Right lobe of liver (tissue), 4 donors: ENCODE measurements at regions not wholly inside any gene's neighbourhood (a gene's known extent, or its start where the extent isn't known, plus 50 kb on each side); places are given as distances from the start of the nearest gene placed in this dataset.
A peak's percentile ranks its signal among the peaks of the same experiment; 100 is the strongest.

Source experiments
- POLR2A ChIP-seq: fragments of 450-650 bp; IDR thresholded peaks from one replicate; pipeline ENCODE4 v1.6.1; 2017; ENCODE audit warnings: antibody characterized with exemption, mild to moderate bottlenecking
- TF ChIP-seq, protein P1 (sequence below), 4 donors: fragments of 200-600 bp in 3 of 4; fragments of 450-650 bp in 1 of 4; IDR thresholded peaks; one replicate each; pipeline versions ENCODE4 v1.5.1 to v1.8.0; 2016 to 2022; ENCODE audit warnings: antibody characterized with exemption in 4 of 4, mild to moderate bottlenecking in 2 of 4
- donor health status: DM: no; HTN: no; CAD: no.
- donor health status: DM: no; HTN: no; CAD: no.
- donor health status: DM: no; HTN: yes; CAD: no.

DNA sequence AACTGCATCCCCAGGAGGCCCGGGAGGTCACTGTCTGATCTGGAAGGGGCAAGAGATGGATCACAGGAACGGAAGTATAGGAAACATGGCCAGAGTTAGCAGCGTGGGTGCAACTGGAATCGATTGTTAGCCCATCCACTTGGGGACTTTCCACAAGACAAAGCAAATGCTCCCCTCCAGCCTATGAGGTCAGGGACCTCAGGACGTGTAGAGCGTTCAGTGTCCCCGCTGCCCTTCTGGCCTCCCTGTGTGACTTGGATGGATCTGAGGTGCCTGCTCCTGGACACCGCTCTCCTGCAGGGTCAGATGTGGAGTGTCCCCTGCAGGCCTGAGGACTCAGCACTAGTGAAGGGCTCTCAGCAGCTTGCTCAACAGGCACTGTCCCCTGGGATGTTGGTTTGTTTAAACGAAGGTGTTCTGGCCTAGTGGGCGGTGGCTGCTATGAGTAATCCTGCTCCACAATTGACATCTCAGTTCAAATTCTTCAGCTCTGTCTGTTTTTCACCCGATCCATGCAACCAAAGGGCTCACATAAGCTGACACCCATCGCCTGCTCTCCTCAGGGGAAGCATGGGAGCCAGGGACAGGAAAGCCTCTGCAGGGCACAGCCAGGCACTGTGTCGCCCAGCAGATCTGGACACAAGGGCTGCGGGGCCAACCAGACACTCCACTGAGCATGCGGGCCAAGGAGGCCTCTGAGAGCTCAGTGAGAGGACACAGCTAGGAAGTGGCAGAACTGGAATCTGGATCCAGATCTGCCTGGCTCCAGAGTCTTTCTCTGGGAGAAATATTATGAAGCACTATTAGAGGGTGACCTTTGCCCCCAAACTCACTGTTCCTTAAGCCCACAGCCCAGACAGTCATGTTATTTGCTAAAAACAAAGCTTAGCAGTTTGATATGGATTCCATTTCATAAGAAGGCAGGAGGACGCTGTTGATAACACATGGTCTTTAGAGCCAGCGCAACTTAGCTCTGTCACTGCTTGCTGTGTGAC lies 78.5 kb downstream of the RHOB start:
- TF ChIP-seq, protein P1, sequence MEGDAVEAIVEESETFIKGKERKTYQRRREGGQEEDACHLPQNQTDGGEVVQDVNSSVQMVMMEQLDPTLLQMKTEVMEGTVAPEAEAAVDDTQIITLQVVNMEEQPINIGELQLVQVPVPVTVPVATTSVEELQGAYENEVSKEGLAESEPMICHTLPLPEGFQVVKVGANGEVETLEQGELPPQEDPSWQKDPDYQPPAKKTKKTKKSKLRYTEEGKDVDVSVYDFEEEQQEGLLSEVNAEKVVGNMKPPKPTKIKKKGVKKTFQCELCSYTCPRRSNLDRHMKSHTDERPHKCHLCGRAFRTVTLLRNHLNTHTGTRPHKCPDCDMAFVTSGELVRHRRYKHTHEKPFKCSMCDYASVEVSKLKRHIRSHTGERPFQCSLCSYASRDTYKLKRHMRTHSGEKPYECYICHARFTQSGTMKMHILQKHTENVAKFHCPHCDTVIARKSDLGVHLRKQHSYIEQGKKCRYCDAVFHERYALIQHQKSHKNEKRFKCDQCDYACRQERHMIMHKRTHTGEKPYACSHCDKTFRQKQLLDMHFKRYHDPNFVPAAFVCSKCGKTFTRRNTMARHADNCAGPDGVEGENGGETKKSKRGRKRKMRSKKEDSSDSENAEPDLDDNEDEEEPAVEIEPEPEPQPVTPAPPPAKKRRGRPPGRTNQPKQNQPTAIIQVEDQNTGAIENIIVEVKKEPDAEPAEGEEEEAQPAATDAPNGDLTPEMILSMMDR (IDR thresholded peaks at IDR 0.05) = peak in 3 of 4 donors; percentile 17 to 35 (median 21)
- peak; percentile 24 for TF ChIP-seq POLR2A
